ENCODE measurements at regions not wholly inside any gene's neighbourhood (a gene's known extent, or its start where the extent isn't known, plus 50 kb on each side); places are given as distances from the start of the nearest gene placed in this dataset.

GRCh38 chr13:31588893-31589292 lies 150.4 kb upstream of the RXFP2 start:
- TF ChIP-seq CTCF (IDR thresholded peaks at IDR 0.05; ENCODE audit: borderline replicate concordance), result no peak

GRCh38 chr13:31591642-31592233 lies 147.6 kb upstream of the RXFP2 start:
- Histone ChIP-seq H3K27ac (replicated peaks) (no peak overlapping the region), H3K27me3 (ENCODE audit: low read depth) (peaks cover 13% of the 10 kb centered on the region), H3K4me1 (no peaks in the 10 kb centered on the region), H3K4me3 (no peak overlapping the region), H3K9me3 (replicated peaks) (no peaks in the 10 kb centered on the region), H3K36me3 (no peaks in the 10 kb centered on the region)
- no peak for DNase-seq
- intact Hi-C loops (cut with micrococcal nuclease), result no loop called here
- TF ChIP-seq CTCF (IDR thresholded peaks at IDR 0.05; ENCODE audit: borderline replicate concordance), result no peak

More at GRCh38 chr13:31588893-31589292, 150.4 kb upstream of the RXFP2 start:
- H3K27ac ChIP-seq (replicated peaks), result no peak overlapping the region
- intact Hi-C loops (cut with micrococcal nuclease), result no loop called here
- no peak for DNase-seq
- no peaks in the 10 kb centered on the region for H3K36me3 ChIP-seq
- H3K27me3 ChIP-seq (ENCODE audit: low read depth), result peaks cover 15% of the 10 kb centered on the region
- no peak overlapping the region for H3K4me3 ChIP-seq
- H3K9me3 ChIP-seq (replicated peaks), result peaks cover 6% of the 10 kb centered on the region
- H3K4me1 ChIP-seq, result no peaks in the 10 kb centered on the region

GRCh38 chr13:31594056-31594455 lies 145.3 kb upstream of the RXFP2 start:
- H3K27ac ChIP-seq (replicated peaks), result no peak overlapping the region
- no peak for DNase-seq
- no peaks in the 10 kb centered on the region for H3K4me1 ChIP-seq
- TF ChIP-seq CTCF (IDR thresholded peaks at IDR 0.05; ENCODE audit: borderline replicate concordance), result no peak
- no peaks in the 10 kb centered on the region for H3K9me3 ChIP-seq (replicated peaks)
- no peaks in the 10 kb centered on the region for H3K36me3 ChIP-seq
- intact Hi-C loops (cut with micrococcal nuclease), result no loop called here
- H3K4me3 ChIP-seq, result no peak overlapping the region
- H3K27me3 ChIP-seq (ENCODE audit: low read depth), result peaks cover 9% of the 10 kb centered on the region

GRCh38 chr13:31595563-31595962 lies 143.8 kb upstream of the RXFP2 start:
- no peak overlapping the region for H3K27ac ChIP-seq (replicated peaks)
- H3K4me3 ChIP-seq, result no peak overlapping the region
- no peak for DNase-seq
- no peaks in the 10 kb centered on the region for H3K9me3 ChIP-seq (replicated peaks)
- H3K4me1 ChIP-seq, result no peaks in the 10 kb centered on the region
- H3K36me3 ChIP-seq, result no peaks in the 10 kb centered on the region
- H3K27me3 ChIP-seq (ENCODE audit: low read depth), result peaks cover 9% of the 10 kb centered on the region
- intact Hi-C loops (cut with micrococcal nuclease), result no loop called here
- TF ChIP-seq CTCF (IDR thresholded peaks at IDR 0.05; ENCODE audit: borderline replicate concordance), result no peak

- H3K36me3 ChIP-seq, result no peaks in the 10 kb centered on the region
- H3K9me3 ChIP-seq (replicated peaks), result no peaks in the 10 kb centered on the region
- H3K27me3 ChIP-seq (ENCODE audit: low read depth), result no peaks in the 10 kb centered on the region
- H3K4me3 ChIP-seq, result no peak overlapping the region
- intact Hi-C loops (cut with micrococcal nuclease), result no loop called here
- no peak for DNase-seq
- H3K27ac ChIP-seq (replicated peaks), result no peak overlapping the region
- TF ChIP-seq CTCF (IDR thresholded peaks at IDR 0.05; ENCODE audit: borderline replicate concordance), result no peak
- H3K4me1 ChIP-seq, result no peaks in the 10 kb centered on the region
These were observed 140.3 kb upstream of the RXFP2 start for GRCh38 chr13:31598990-31599389.

All from left ventricle myocardium inferior (tissue), 1 donor.